HCT116 (cell line): ENCODE measurements at regions not wholly inside any gene's neighbourhood (a gene's known extent, or its start where the extent isn't known, plus 50 kb on each side); places are given as distances from the start of the nearest gene placed in this dataset.

Experiments
- CTCF ChIP-seq, 3 experiments: fragments of 200-600 bp in 1 of 3; sonication (generic) in 1 of 3; IDR thresholded peaks in 2 of 3; conservative IDR thresholded peaks in 1 of 3; 2 replicates each; pipeline ENCODE4 v1.5.1; 2012 to 2017; ENCODE audit warnings: low read depth in 2 of 3, low read length in 2 of 3, antibody characterized with exemption in 1 of 3, borderline replicate concordance in 1 of 3, control low read depth in 1 of 3, mild to moderate bottlenecking in 1 of 3, mixed read lengths in 1 of 3, mixed run types in 1 of 3, moderate library complexity in 1 of 3; ENCODE audit not compliant: insufficient read depth in 1 of 3
- EGR1 ChIP-seq: IDR thresholded peaks from 2 replicates; pipeline ENCODE4 v1.6.1; 2012; ENCODE audit warnings: low read depth
- EZH2 ChIP-seq: fragments of 200-600 bp; sonication (generic); IDR thresholded peaks from 2 replicates; pipeline ENCODE4 v1.6.1; 2017; ENCODE audit warnings: antibody characterized with exemption, mixed run types
- EZH2phosphoT487 ChIP-seq: fragments of 200-600 bp; IDR thresholded peaks from 2 replicates; pipeline ENCODE4 v1.6.1; 2018; ENCODE audit warnings: antibody characterized with exemption, borderline replicate concordance
- POLR2A ChIP-seq: IDR thresholded peaks from 2 replicates; pipeline ENCODE4 v1.7.0; 2011; ENCODE audit warnings: borderline replicate concordance; ENCODE audit not compliant: insufficient read depth, insufficient read length; ENCODE audit errors: extremely low read depth
- RAD21 ChIP-seq: IDR thresholded peaks from 2 replicates; pipeline ENCODE4 v1.6.1; 2012; ENCODE audit warnings: low read depth, mild to moderate bottlenecking
- REST ChIP-seq: IDR thresholded peaks from 2 replicates; pipeline ENCODE4 v1.6.1; 2012; ENCODE audit warnings: low read depth
- SIN3A ChIP-seq: IDR thresholded peaks from 2 replicates; pipeline ENCODE4 v1.6.1; 2012; ENCODE audit warnings: low read depth
- TF ChIP-seq, protein P1 (sequence below): IDR thresholded peaks from 2 replicates; pipeline ENCODE4 v1.6.1; 2011; ENCODE audit warnings: mild to moderate bottlenecking, low read length, moderate library complexity; ENCODE audit not compliant: insufficient replicate concordance; ENCODE audit errors: extremely low read depth

GRCh38 chr10:3312403-3312940, 139.9 kb upstream of the PITRM1 start:
- TF ChIP-seq CTCF (IDR thresholded peaks at IDR 0.05 in 2 of 3, conservative IDR thresholded peaks at IDR 0.05 in 1 of 3; ENCODE audit: borderline replicate concordance in 1 of 3, insufficient read depth in 1 of 3, low read depth in 2 of 3, low read length in 2 of 3) (no peak), RAD21 (no peak), SIN3A (no peak), POLR2A (no peak), REST (no peak), EGR1 (no peak), EZH2 (no peak), EZH2phosphoT487 (no peak)
- TF ChIP-seq, protein P1, sequence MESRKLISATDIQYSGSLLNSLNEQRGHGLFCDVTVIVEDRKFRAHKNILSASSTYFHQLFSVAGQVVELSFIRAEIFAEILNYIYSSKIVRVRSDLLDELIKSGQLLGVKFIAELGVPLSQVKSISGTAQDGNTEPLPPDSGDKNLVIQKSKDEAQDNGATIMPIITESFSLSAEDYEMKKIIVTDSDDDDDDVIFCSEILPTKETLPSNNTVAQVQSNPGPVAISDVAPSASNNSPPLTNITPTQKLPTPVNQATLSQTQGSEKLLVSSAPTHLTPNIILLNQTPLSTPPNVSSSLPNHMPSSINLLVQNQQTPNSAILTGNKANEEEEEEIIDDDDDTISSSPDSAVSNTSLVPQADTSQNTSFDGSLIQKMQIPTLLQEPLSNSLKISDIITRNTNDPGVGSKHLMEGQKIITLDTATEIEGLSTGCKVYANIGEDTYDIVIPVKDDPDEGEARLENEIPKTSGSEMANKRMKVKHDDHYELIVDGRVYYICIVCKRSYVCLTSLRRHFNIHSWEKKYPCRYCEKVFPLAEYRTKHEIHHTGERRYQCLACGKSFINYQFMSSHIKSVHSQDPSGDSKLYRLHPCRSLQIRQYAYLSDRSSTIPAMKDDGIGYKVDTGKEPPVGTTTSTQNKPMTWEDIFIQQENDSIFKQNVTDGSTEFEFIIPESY = no peak
